ELR (cell line): ENCODE measurements at regions not wholly inside any gene's neighbourhood (a gene's known extent, or its start where the extent isn't known, plus 50 kb on each side); places are given as distances from the start of the nearest gene placed in this dataset.
"Not testable (repeated sequence)": the region's sequence is repeated elsewhere in the genome, so short reads cannot be mapped to it uniquely, and the experiment has no call there.

Experiments used
- DNase-seq: peaks from one replicate; pipeline ENCODE4 v3.0.0-alpha.2; 2015; ENCODE audit warnings: low read depth

DNA sequence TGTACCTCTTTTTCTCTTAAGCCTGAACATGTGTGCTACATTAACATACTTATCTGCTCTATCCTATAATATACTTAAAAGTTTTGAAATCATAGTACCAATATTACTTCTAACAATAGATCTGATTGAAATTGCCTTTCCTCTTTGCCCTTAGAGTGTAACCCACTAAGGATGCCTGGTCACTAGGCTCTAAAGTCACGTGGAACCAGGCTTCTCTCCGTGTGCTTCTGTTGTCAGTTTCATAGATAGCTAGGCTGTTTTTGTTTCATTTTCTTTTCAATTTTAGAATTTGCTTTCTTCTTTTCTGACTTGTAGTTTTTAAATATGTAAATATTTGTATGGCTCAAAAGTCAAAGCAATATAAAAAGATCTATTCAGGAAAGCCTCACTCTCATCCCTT lies 100.5 kb upstream of the PZP start:
- DNase-seq, result not testable (repeated sequence)

DNA sequence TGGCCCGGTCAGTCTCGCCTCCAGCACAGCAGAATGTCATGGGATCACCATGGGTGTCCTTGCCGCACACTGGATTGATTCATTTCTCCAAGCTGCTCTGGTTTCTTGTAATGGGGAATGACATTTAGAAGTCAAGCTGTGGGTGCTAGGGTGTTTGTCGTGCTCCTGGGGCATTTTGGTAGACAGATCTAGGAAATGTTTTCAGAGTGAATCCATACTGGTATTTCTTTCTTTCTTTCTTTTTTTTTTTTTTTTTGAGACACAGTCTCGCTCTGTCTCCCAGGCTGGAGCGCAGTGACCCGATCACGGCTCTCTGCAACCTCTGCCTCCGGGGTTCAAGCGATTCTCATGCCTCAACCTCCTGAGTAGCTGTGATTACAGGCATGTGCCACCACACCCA lies 100.0 kb upstream of the PZP start:
- not testable (repeated sequence) for DNase-seq

DNA sequence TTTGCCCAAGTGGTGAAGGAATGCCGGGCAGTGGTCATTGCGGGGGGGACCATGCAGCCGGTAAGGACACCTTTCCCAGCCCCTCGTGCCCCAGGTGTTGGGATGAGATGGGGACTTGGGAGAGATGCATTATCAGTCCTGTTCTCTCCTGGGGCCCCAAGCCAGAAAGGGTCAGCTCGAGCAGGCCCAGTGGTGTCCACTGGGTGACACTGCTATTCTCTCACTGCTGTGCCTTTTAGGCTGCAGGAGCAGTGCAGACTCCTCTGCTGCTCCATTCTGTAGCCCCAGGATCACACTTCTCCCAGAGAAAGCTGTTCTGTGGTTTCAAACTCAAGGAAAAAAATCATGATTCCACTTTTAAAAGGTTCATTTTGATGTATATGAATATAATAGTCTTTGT lies 99.1 kb upstream of the PZP start:
- DNase-seq, result not testable (repeated sequence)

DNA sequence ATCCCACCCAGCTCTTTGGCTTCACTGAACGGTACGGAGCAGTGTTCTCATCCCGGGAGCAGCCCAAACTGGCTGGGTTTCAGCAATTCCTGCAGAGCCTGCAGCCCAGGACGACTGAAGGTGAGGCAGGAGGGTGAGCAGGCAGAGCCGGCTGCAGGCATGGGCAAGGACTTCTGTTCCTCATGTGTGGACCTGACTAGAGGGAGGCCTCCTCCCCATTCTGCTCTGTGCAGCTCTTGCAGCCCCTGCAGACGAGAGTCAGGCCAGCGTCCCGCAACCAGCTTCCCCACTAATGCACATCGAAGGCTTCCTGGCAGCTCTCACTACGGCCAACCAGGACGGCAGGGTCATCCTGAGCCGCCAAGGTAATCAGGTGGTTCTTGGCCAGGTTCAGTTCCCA lies 97.8 kb upstream of the PZP start:
- DNase-seq, result not testable (repeated sequence)

DNA sequence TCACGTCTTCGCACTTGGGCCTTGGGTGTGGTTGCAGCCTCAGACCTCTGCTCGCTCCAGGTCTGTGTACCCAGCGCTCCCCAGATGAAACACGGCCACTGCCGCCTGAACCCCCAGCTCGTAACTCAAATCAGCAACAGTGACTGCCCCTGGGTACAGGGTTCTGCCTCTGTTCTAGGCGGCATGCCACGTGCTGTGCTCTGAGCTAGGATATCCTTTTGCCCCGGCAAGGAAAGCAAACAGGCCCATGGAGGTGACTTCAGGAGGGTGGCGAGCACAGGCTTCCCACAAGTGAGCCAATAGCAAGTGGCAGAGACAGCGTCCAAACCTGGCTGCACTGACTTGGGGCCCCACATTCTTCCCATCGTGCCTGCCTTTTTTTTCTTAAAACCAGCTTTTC lies 96.3 kb upstream of the PZP start:
- not testable (repeated sequence) for DNase-seq

DNA sequence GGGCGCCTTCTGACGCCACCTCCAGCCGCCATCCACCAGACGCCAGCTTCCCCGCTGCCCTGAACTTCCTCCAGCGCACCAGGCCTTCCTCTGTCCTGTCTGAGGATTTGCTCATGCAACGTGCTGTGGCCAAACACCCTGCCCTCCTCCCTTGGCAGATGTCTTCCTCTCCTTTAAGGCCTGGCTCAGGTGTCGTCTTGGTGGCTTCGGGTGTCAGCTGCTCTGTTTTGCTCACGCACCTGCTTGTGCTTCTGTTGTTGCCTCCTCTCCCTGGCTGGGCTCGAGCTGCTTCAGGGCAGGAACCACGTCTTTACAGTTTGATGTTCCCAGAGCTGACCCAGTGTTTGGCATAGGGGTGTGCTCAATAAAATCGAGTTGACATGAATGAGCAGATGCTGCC lies 87.7 kb upstream of the PZP start:
- not testable (repeated sequence) for DNase-seq

DNA sequence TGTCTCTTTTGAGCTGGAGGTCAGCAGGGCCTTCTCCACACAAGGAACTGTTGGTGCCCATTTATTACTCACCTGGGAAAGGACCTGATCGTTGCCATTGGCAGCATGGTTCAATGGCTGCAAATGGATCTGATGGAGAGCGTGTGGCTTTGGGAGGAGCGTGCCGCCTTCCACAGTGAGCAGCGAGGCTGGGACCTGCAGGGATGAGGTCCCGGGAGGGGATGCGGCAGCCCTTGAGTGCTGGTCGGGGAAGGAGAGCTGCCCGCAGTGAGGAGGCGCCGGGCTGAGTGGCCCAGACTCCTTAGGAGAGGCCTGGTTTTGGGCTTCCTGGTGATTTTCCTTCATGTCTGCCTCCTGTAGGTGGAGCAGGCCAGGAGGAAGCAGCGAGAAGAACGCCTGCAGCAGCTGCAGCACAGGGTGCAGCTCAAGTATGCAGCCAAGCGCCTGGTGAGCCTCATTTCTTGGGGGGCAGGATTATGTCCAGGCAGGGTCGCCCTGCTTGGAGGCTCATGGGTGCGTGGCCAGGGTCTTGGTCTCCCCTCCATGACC lies 86.0 kb upstream of the PZP start:
- not testable (repeated sequence) for DNase-seq

DNA sequence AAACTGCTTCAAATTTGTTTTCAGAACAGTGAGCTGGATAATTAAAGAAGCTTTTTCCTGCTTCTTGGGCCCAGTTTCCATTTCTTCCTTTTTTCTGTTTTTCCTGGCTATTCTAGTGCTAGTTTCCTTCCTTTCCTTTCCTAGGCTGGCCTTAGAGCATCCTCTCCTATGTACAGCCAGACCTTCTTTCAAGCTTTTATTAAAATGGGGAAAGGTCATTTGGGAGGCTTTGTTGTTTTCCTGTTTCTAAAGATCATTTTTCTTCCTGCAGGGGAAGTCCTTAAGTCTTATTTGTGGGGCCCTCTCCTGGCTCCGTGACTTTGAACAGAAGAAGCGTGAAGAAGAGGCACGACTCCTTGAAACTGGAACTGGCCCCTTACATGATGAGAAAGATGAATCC lies 85.2 kb upstream of the PZP start:
- DNase-seq, result not testable (repeated sequence)

DNA sequence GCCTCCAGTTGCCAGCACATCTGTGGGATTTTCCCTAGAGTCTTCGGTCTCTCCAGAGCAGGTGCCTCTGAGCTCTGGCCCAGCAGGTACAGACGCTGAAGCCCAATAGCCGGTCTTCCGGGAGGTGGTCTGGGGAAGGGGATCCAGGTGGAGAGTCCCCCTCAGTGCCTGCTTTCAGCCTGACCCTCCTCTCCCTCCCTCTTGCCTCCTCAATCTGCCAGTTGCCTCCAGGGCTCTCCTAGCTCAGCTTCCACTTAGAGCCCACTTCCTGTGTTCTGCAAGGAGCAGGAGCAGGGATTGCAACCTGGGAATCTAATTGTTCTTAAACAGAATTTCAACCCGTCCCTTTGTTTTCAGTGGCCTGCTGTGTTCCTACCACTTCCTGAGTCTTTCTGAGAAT lies 81.8 kb upstream of the PZP start:
- not testable (repeated sequence) for DNase-seq

DNA sequence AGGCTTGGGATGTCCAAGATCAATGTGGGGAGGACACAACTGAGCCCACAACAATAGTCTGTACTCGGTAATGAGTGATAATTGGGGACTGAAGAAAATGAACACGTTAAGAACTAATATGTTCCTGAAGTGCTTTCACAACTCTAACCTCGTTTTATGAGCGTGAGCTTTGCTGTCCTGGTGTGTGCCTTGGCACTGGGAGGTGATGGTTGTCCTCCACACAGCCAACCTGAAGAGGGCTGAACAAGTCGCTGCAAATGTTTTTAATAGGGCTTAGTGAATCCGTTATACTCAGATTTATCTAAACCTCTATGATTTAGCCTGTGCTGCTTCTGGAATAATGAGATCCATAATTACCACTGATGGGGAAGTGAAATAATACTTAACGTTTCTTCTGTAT lies 76.5 kb upstream of the PZP start:
- DNase-seq, result not testable (repeated sequence)

DNA sequence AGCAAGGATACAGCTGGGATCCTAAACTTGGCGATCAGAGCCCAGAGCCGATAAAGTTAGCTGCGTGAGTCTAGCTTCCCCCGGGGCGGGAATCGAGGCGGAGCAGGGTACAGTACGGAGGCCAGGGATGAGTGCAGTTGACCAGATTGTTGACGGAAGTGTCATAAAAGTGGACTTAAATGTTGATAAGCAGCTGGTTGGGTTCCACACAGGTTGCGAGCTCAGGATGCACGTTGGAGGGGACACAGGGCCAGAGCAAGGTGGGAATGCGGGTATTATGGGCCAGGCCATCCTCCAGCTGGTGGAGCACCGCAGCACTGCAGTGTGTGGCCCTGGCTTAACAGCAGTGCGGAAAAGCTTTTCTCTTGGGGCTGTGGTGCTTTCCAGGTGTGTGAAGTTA lies 76.0 kb upstream of the PZP start:
- DNase-seq, result peak; percentile 24

DNA sequence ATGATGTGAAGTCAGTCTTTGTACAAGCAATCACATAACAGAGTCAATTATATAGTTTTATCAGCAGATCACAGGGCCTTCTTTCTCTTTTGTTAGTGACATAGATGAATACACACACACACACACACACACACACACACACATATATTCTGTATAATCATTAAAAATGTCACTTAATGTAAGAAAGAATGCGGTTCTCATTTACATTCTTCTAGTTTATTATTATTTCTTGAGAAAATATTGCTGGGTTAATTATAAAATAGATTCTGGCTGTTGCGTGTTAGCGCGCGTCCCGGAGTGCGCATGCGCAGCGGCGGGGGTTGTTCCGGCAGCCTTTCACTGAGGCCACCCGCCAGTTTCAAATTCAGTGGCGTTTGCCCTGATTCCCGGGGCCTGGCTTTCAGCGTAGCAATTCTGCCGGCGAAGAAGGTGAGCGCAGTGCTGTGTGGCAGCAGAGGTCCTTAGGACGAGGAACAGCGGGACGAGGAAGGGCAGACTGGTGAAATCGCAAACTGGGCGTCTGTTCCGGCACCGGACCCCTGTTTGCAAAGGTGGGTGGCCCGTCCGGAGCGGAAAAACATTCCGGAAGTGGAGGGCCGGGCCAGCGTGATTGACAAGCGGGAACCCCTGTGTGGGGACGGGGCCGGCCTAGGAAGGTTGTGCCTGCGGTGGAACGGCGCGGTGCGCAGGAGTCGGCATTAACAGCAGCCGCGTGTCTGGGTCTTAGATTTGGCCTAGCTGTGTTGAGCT lies 75.3 kb upstream of the PZP start:
- DNase-seq, result peak; percentile 76

DNA sequence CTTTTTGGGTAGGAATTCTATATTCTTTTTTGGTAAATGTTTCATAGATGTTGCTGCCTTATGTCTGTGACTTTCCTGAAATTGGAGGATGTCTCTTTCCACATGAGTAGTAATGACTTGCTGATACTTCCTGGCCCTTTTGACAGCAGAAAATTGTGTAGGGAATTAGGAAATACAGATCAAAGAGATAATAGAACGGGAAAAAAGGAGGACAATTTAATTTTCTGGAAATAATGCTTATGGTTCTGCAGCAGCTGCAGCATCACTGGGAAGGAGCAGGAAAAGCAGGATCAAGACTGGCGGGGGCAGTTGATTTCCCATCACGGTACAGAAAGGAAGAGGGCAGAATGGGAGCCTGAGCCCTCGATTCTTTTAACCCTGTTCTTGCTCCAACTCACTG lies 68.8 kb upstream of the PZP start:
- no peak for DNase-seq

DNA sequence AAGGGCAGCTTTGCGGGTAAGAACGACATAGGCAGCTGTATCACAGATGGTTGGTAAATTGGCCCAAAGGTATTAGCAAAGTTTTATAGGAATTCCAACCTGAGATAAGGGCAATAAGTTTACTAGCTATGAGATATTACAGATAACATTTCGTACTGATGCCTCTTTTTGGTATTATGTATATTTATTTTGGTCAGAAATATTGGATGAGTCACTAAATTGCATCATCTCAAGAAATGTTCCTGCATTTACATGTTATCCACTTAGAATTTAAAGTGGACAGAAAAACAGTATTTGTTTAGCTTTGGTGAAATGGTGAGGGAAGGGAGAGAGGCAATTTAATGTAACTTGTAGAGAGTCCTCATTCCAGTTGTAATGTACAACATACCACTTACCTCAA lies 65.1 kb upstream of the PZP start:
- DNase-seq, result peak; percentile 44

DNA sequence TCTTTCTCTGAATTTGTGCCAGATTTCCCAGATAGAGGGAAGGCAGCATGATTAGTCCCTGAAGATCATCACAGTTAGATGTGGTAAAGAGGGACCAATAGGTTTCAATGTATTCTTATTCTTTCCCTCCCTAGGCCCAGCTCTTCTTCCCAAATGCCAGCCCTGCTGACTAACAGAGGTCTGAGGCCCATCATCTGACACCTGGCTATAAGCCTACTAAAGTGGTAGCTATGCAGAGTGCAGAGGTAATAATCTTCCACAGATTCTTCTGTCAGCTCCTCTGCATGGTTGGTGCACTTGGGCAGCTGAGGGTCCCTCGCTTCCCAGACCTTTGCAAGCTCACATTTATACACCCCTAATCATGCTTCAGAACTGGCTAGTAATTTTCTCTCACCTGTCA lies 63.7 kb upstream of the PZP start:
- no peak for DNase-seq

DNA sequence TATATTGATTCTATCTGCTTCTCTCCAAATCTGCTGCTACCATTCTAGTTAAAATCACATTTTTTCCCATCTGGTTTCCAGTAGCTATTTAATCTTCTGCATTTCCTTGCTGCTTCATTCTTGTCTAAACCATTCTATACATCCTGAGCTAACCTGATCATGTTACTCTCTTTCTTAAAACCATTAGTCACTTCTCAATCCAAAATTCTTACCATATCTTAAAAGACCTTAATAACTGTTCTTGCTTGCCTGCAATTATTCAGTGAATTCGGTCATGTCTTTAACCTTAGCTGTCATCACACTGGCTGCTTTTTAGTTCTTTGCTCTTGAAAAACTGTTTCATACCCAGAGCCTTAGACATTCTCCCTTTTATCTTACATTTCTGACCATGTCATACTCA lies 56.4 kb upstream of the PZP start:
- no peak for DNase-seq

DNA sequence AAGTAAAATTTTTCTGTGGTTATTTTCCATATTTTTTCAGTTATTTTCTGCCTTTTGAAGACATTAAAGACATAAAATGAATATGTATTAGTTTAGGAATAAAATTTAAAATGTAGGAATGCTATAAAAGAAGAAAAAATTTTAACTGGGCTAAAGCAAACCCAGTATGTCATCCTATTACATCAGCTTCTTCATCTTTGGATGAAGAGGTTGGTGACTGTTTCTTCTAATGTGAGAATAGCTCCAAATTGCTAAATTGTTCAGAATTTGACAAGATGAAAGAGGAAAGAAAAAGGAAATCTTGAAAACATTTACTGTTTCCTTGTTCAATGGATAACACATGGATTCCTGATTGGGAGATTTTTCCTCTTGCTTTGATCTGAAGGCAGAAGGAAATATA lies 52.7 kb upstream of the PZP start:
- no peak for DNase-seq

DNA sequence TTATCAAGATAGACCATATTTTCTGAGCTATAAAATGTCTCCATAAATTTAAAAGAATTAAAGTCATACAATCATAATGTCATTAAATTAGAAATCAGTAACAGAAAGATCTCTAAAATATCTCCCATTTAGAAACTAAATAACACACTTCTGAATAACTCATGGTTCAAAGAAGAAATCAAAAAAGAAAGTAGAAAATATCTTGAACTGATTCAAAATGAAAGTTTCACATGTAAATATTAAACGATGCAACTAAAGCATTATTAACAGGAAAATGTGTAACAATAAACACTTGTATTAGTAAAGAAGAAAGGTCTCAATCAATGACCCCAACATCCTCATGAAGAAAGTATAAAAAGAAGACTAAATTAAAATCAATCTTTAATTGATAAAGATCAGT lies 50.5 kb upstream of the PZP start:
- no peak for DNase-seq
